ENCODE measurements at regions not wholly inside any gene's neighbourhood (a gene's known extent, or its start where the extent isn't known, plus 50 kb on each side); places are given as distances from the start of the nearest gene placed in this dataset.

DNA sequence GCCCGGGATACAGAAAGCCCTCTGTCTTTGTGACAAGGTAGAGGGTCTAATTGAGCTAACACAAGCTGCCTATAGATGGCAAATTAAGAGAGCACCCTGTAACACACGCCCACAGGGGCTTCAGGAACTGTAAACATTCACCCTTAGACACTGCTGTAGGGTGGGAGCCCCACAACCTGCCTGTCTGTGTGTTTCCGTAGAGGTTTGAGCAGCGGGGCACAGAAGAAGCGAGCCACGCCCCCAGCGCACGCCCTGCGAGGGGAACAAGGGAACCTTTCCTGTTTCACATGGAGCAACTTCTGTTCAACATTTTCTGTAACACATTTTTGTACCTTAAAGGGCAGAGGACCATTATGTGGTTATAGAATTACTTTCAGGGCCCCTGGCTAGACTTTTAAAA is 231.7 kb upstream of the EXOC2 start:
- H3K9ac ChIP-seq (ENCODE audit: low read length) = no peak overlapping the region
- no peaks in the 10 kb centered on the region for H3K4me1 ChIP-seq (ENCODE audit: control insufficient read depth, low read depth, low read length)
- no peaks in the 10 kb centered on the region for H3K36me3 ChIP-seq (ENCODE audit: control insufficient read depth, low read depth, low read length)
- no peak overlapping the region for H3K4me3 ChIP-seq (ENCODE audit: low read length)
- no peak overlapping the region for H3K27ac ChIP-seq (ENCODE audit: low read length)
- no peaks in the 10 kb centered on the region for H3K27me3 ChIP-seq (ENCODE audit: control insufficient read depth, insufficient read depth, low read length)
- no peaks in the 10 kb centered on the region for H3K9me3 ChIP-seq (ENCODE audit: control insufficient read depth, low read depth, low read length)

- Histone ChIP-seq H3K4me3 (ENCODE audit: low read length) (no peak overlapping the region), H3K36me3 (ENCODE audit: control insufficient read depth, low read depth, low read length) (no peaks in the 10 kb centered on the region), H3K9me3 (ENCODE audit: control insufficient read depth, low read depth, low read length) (no peaks in the 10 kb centered on the region), H3K27ac (ENCODE audit: low read length) (no peak overlapping the region), H3K4me1 (ENCODE audit: control insufficient read depth, low read depth, low read length) (no peaks in the 10 kb centered on the region), H3K9ac (ENCODE audit: low read length) (no peak overlapping the region), H3K27me3 (ENCODE audit: control insufficient read depth, insufficient read depth, low read length) (no peaks in the 10 kb centered on the region)
These were observed 228.5 kb upstream of the EXOC2 start for GRCh38 chr6:921400-921799.

- Histone ChIP-seq H3K4me1 (ENCODE audit: control insufficient read depth, low read depth, low read length) (no peaks in the 10 kb centered on the region), H3K27ac (ENCODE audit: low read length) (no peak overlapping the region), H3K36me3 (ENCODE audit: control insufficient read depth, low read depth, low read length) (no peaks in the 10 kb centered on the region), H3K9me3 (ENCODE audit: control insufficient read depth, low read depth, low read length) (no peaks in the 10 kb centered on the region), H3K27me3 (ENCODE audit: control insufficient read depth, insufficient read depth, low read length) (no peaks in the 10 kb centered on the region), H3K9ac (ENCODE audit: low read length) (no peak overlapping the region), H3K4me3 (ENCODE audit: low read length) (no peak overlapping the region)
These were observed 227.6 kb upstream of the EXOC2 start for GRCh38 chr6:920512-920911.

DNA sequence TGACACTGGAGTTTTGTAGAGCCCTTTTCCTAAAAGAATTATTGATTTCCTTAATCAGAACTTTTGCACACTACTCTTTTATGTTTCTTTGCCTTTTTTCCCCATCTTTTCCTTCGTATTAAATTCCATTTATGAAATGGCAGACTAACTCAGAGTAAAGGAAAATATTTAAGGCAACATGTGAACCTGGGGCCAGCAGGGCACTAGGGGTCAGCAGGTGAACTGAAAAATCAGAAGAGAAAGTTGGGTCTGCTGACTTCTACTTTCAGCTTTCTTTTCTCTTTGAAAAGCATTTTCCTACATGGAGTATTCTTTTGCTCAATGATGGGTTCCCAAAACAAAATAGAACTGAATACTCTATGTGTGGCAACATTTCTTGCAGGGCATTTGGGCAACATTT is 226.6 kb upstream of the EXOC2 start:
- no peaks in the 10 kb centered on the region for H3K4me1 ChIP-seq (ENCODE audit: control insufficient read depth, low read depth, low read length)
- H3K36me3 ChIP-seq (ENCODE audit: control insufficient read depth, low read depth, low read length) = no peaks in the 10 kb centered on the region
- H3K27ac ChIP-seq (ENCODE audit: low read length) = no peak overlapping the region
- no peaks in the 10 kb centered on the region for H3K27me3 ChIP-seq (ENCODE audit: control insufficient read depth, insufficient read depth, low read length)
- no peak overlapping the region for H3K9ac ChIP-seq (ENCODE audit: low read length)
- H3K4me3 ChIP-seq (ENCODE audit: low read length) = no peak overlapping the region
- no peaks in the 10 kb centered on the region for H3K9me3 ChIP-seq (ENCODE audit: control insufficient read depth, low read depth, low read length)

- Histone ChIP-seq H3K9me3 (ENCODE audit: control insufficient read depth, low read depth, low read length) (no peaks in the 10 kb centered on the region), H3K27me3 (ENCODE audit: control insufficient read depth, insufficient read depth, low read length) (no peaks in the 10 kb centered on the region), H3K4me3 (ENCODE audit: low read length) (no peak overlapping the region), H3K4me1 (ENCODE audit: control insufficient read depth, low read depth, low read length) (peaks cover 4% of the 10 kb centered on the region), H3K27ac (ENCODE audit: low read length) (no peak overlapping the region), H3K36me3 (ENCODE audit: control insufficient read depth, low read depth, low read length) (no peaks in the 10 kb centered on the region), H3K9ac (ENCODE audit: low read length) (no peak overlapping the region)
These were observed 225.0 kb upstream of the EXOC2 start for GRCh38 chr6:917939-918338.

DNA sequence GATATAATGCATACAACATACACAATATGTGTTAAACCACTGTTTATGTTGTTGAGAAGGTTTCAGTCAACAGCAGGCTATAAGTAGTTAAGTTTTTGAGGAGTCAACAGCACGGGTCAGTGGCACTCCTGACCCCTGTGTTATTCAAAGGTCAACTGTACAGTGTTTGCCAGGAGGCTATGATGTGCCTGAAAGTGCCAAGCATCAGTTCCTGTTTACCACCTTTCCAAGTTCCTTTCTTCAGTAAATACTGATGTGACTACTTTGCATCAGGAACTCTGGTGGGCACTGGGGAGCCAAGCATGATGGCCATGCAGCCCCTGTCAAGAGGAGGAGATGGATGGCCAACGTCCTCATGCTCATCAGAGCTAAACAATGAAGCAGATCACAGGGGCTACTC is 224.4 kb upstream of the EXOC2 start:
- no peak overlapping the region for H3K27ac ChIP-seq (ENCODE audit: low read length)
- H3K9ac ChIP-seq (ENCODE audit: low read length) = no peak overlapping the region
- no peak overlapping the region for H3K4me3 ChIP-seq (ENCODE audit: low read length)
- peaks cover 2% of the 10 kb centered on the region for H3K27me3 ChIP-seq (ENCODE audit: control insufficient read depth, insufficient read depth, low read length)
- no peaks in the 10 kb centered on the region for H3K36me3 ChIP-seq (ENCODE audit: control insufficient read depth, low read depth, low read length)
- H3K4me1 ChIP-seq (ENCODE audit: control insufficient read depth, low read depth, low read length) = peaks cover 4% of the 10 kb centered on the region
- H3K9me3 ChIP-seq (ENCODE audit: control insufficient read depth, low read depth, low read length) = no peaks in the 10 kb centered on the region

DNA sequence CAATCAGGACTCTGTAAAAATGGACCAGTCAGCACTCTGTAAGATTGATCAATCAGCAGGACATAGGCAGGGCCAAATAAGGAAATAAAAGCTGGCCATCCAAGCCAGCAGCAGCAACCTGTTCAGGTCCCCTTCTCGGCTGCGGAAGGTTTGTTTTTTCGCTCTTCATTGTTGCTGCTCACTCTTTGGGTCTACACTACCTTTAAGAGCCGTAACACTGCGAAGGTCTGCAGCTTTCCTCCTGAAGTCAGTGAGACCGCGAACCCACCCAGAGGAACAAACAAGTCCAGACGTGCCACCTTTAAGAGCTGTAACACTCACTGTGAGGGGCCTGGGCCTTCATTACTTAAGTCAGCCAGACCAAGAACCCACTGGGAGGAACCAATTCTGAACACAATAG is 223.2 kb upstream of the EXOC2 start:
- H3K27me3 ChIP-seq (ENCODE audit: control insufficient read depth, insufficient read depth, low read length) = peaks cover 4% of the 10 kb centered on the region

DNA sequence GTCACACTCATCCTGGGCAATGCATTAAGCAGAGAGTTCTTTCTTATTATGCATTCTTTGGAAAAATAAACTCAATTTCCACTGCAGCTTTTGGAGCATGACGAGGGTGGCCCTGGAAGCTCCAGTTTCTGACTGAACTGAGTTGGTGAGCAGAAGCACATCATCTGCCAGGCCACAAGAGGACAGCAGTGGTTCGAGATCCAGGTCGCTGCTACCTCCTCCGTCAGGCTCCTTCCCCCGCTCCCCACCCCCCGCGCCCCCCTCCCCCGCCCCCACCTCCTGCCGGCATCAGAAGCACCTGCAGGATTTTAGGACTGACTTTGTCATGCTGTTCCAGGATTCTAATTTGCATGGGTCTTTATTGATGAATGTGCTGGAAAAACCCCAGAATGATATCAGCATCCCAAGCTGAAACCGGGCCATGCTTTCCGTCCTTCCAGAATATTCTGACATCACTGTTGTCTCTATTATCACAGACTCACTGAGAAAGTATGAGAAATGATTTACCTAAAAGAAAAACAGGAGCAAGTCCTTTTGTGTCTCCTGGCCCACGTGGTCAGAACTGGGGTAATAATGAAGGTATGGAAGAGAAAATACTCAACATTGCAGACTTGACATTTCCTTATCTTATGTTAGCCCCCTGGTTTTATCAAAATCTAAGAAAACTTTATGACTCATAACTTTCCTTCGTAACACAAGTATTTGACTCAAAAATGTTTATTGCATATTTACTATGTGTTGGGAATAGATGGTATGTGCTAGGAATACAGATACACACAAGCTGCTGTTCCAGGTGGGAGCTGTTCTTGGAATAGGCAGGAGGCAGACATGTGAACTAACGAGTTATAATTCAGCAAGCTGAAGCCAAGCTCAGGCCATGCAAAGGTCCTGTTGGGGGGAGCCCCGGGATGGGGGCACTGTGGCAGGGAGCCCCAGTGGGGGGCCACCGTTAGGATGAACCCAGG is 220.2 kb upstream of the EXOC2 start:
- Histone ChIP-seq H3K4me3 (ENCODE audit: low read length) (no peak overlapping the region), H3K9ac (ENCODE audit: low read length) (no peak overlapping the region), H3K9me3 (ENCODE audit: control insufficient read depth, low read depth, low read length) (no peaks in the 10 kb centered on the region), H3K27me3 (ENCODE audit: control insufficient read depth, insufficient read depth, low read length) (peaks cover 4% of the 10 kb centered on the region), H3K27ac (ENCODE audit: low read length) (no peak overlapping the region), H3K4me1 (ENCODE audit: control insufficient read depth, low read depth, low read length) (peaks cover 4% of the 10 kb centered on the region), H3K36me3 (ENCODE audit: control insufficient read depth, low read depth, low read length) (no peaks in the 10 kb centered on the region)

More for the DNA sequence above, 223.2 kb upstream of the EXOC2 start:
- Histone ChIP-seq H3K4me3 (ENCODE audit: low read length) (no peak overlapping the region), H3K9me3 (ENCODE audit: control insufficient read depth, low read depth, low read length) (no peaks in the 10 kb centered on the region), H3K9ac (ENCODE audit: low read length) (no peak overlapping the region), H3K27ac (ENCODE audit: low read length) (no peak overlapping the region), H3K36me3 (ENCODE audit: control insufficient read depth, low read depth, low read length) (no peaks in the 10 kb centered on the region), H3K4me1 (ENCODE audit: control insufficient read depth, low read depth, low read length) (peaks cover 4% of the 10 kb centered on the region)

- H3K27ac ChIP-seq (ENCODE audit: low read length) = no peak overlapping the region
- no peaks in the 10 kb centered on the region for H3K4me1 ChIP-seq (ENCODE audit: control insufficient read depth, low read depth, low read length)
- peaks cover 4% of the 10 kb centered on the region for H3K27me3 ChIP-seq (ENCODE audit: control insufficient read depth, insufficient read depth, low read length)
- H3K9me3 ChIP-seq (ENCODE audit: control insufficient read depth, low read depth, low read length) = no peaks in the 10 kb centered on the region
- no peaks in the 10 kb centered on the region for H3K36me3 ChIP-seq (ENCODE audit: control insufficient read depth, low read depth, low read length)
- no peak overlapping the region for H3K4me3 ChIP-seq (ENCODE audit: low read length)
- H3K9ac ChIP-seq (ENCODE audit: low read length) = no peak overlapping the region
These were observed 215.0 kb upstream of the EXOC2 start for GRCh38 chr6:907928-908327.

GRCh38 chr6:906920-907319 is 214.0 kb upstream of the EXOC2 start:
- Histone ChIP-seq H3K27me3 (ENCODE audit: control insufficient read depth, insufficient read depth, low read length) (no peaks in the 10 kb centered on the region), H3K27ac (ENCODE audit: low read length) (no peak overlapping the region), H3K4me1 (ENCODE audit: control insufficient read depth, low read depth, low read length) (no peaks in the 10 kb centered on the region), H3K9ac (ENCODE audit: low read length) (no peak overlapping the region), H3K36me3 (ENCODE audit: control insufficient read depth, low read depth, low read length) (no peaks in the 10 kb centered on the region), H3K9me3 (ENCODE audit: control insufficient read depth, low read depth, low read length) (no peaks in the 10 kb centered on the region), H3K4me3 (ENCODE audit: low read length) (no peak overlapping the region)

DNA sequence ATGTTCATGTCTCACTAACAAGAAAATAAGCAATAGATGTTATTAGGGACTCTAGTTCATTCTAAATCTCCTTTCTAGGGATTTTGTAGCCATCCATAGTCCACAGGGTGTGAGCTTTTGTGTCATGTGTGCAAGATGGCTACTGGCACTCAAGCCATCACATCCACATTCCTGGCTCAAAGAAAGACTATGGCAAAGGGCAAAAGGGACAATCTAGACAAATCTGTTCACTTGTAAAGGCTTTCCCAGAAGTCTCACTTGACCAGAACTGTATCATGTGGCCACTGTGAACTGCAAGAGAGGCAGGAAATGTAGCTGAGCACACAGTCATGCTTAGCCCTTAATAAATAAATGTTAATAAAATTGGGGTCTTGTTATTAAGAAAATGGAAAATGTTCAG is 212.6 kb upstream of the EXOC2 start:
- Histone ChIP-seq H3K4me1 (ENCODE audit: control insufficient read depth, low read depth, low read length) (no peaks in the 10 kb centered on the region), H3K9me3 (ENCODE audit: control insufficient read depth, low read depth, low read length) (no peaks in the 10 kb centered on the region), H3K4me3 (ENCODE audit: low read length) (no peak overlapping the region), H3K36me3 (ENCODE audit: control insufficient read depth, low read depth, low read length) (no peaks in the 10 kb centered on the region), H3K9ac (ENCODE audit: low read length) (no peak overlapping the region), H3K27me3 (ENCODE audit: control insufficient read depth, insufficient read depth, low read length) (no peaks in the 10 kb centered on the region), H3K27ac (ENCODE audit: low read length) (no peak overlapping the region)

DNA sequence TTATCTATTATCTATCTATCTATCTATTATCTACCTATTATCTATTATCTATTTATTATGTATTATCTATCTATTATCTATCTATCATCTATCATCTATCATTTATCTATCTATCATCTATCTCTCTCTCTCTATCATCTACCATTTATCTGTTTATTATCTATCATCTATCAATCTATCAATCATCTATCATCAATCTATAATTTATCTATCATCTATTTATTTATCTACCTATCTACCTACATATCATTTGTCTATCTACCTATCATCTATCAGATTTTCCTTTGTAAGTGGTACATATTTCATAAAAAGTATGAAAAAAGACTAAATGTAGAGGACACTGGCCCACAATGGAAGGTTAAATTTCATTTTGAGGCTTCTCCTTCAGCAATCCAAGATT is 212.1 kb upstream of the EXOC2 start:
- Histone ChIP-seq H3K9ac (ENCODE audit: low read length) (no peak overlapping the region), H3K27me3 (ENCODE audit: control insufficient read depth, insufficient read depth, low read length) (no peaks in the 10 kb centered on the region), H3K4me1 (ENCODE audit: control insufficient read depth, low read depth, low read length) (no peaks in the 10 kb centered on the region), H3K27ac (ENCODE audit: low read length) (no peak overlapping the region), H3K36me3 (ENCODE audit: control insufficient read depth, low read depth, low read length) (no peaks in the 10 kb centered on the region), H3K9me3 (ENCODE audit: control insufficient read depth, low read depth, low read length) (no peaks in the 10 kb centered on the region), H3K4me3 (ENCODE audit: low read length) (no peak overlapping the region)

All from iPS-18a (cell line).